ENCODE measurements at regions not wholly inside any gene's neighbourhood (a gene's known extent, or its start where the extent isn't known, plus 50 kb on each side); places are given as distances from the start of the nearest gene placed in this dataset.

DNA sequence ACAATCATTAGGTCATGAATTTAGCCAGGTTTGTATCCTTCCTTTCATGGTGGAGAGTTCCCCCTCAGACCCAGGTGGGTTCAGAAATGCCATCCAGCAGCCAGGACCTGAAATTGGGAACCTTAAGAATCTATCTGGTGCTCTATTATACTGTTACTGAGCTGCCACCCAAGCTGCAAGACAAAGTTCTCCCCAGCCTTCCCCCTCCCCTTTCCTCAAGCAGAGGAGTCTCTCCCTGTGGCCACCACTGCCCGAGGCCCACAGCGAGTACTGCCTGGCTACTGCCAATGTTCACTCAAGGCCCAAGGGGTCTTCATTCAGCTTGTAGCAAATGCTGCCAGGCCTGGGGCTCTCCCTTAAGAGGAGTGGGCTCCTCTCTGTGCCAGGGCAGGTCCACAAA lies 133.8 kb downstream of the TMEM38B start:
- H3K27ac ChIP-seq: no peak overlapping the region
- no peaks in the 10 kb centered on the region for H3K27me3 ChIP-seq
- intact Hi-C loops (cut with DNase I): no loop called here
- no peaks in the 10 kb centered on the region for H3K4me1 ChIP-seq
- 90 to 95% methylated on average over 2 of the region's 2 CpGs for WGBS, 2 donors
- no peak for DNase-seq
- H3K36me3 ChIP-seq: no peaks in the 10 kb centered on the region
- TF ChIP-seq POLR2A (IDR thresholded peaks at IDR 0.05): no peak
- TF ChIP-seq, protein P1, sequence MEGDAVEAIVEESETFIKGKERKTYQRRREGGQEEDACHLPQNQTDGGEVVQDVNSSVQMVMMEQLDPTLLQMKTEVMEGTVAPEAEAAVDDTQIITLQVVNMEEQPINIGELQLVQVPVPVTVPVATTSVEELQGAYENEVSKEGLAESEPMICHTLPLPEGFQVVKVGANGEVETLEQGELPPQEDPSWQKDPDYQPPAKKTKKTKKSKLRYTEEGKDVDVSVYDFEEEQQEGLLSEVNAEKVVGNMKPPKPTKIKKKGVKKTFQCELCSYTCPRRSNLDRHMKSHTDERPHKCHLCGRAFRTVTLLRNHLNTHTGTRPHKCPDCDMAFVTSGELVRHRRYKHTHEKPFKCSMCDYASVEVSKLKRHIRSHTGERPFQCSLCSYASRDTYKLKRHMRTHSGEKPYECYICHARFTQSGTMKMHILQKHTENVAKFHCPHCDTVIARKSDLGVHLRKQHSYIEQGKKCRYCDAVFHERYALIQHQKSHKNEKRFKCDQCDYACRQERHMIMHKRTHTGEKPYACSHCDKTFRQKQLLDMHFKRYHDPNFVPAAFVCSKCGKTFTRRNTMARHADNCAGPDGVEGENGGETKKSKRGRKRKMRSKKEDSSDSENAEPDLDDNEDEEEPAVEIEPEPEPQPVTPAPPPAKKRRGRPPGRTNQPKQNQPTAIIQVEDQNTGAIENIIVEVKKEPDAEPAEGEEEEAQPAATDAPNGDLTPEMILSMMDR (IDR thresholded peaks at IDR 0.05): no peak
- H3K4me3 ChIP-seq (replicated peaks in 1 of 3): no peak overlapping the region
- H3K9me3 ChIP-seq: no peaks in the 10 kb centered on the region

DNA sequence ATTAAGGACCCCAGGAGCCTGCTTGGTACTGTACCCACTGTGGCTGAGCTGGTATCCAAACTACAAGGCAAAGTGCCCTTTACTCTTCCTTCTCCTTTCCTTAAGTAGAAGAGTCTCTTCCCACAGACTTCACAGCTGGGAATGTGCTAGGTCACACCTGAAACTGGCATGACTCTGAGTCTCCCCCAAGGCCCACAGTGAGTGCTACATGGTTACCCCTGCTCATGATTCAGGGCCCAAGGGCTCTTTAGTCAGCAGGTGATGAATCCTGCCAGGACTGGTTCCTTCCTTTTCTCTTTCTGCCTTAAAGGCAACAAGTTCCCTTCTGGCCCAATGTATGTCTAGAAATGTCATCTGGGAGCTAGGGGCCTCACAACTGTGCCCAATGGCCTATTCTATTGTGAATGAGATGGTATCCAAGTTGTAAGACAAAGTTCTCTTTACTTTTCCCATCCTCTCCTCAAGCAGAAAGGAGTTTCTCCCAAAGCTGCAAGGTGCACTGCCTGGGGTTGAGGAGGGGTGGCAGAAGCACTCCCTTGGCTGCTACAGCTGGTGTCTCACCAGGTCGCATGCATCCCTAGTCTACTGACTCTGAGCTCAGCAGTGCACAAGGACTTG lies 134.4 kb downstream of the TMEM38B start:
- Histone ChIP-seq H3K9me3 (no peaks in the 10 kb centered on the region), H3K4me3 (replicated peaks in 1 of 3) (no peak overlapping the region), H3K4me1 (no peaks in the 10 kb centered on the region), H3K36me3 (no peaks in the 10 kb centered on the region), H3K27ac (no peak overlapping the region), H3K27me3 (no peaks in the 10 kb centered on the region)
- DNase-seq: no peak
- WGBS, 2 donors: 20 to 80% methylated on average over 1 of the region's 1 CpG
- TF ChIP-seq POLR2A (IDR thresholded peaks at IDR 0.05): no peak
- TF ChIP-seq, protein P1 (IDR thresholded peaks at IDR 0.05): no peak
- intact Hi-C loops (cut with DNase I): no loop called here

GRCh38 chr9:105830461-105830860 lies 136.1 kb downstream of the TMEM38B start:
- H3K9me3 ChIP-seq: no peaks in the 10 kb centered on the region
- H3K4me1 ChIP-seq: no peaks in the 10 kb centered on the region
- no peak overlapping the region for H3K4me3 ChIP-seq (replicated peaks in 1 of 3)
- WGBS, 2 donors: 89 to 92% methylated on average over 1 of the region's 1 CpG
- no peaks in the 10 kb centered on the region for H3K36me3 ChIP-seq
- intact Hi-C loops (cut with DNase I): no loop called here
- no peak for DNase-seq
- TF ChIP-seq, protein P1 (IDR thresholded peaks at IDR 0.05): no peak
- TF ChIP-seq POLR2A (IDR thresholded peaks at IDR 0.05): no peak
- H3K27me3 ChIP-seq: no peaks in the 10 kb centered on the region
- no peak overlapping the region for H3K27ac ChIP-seq

DNA sequence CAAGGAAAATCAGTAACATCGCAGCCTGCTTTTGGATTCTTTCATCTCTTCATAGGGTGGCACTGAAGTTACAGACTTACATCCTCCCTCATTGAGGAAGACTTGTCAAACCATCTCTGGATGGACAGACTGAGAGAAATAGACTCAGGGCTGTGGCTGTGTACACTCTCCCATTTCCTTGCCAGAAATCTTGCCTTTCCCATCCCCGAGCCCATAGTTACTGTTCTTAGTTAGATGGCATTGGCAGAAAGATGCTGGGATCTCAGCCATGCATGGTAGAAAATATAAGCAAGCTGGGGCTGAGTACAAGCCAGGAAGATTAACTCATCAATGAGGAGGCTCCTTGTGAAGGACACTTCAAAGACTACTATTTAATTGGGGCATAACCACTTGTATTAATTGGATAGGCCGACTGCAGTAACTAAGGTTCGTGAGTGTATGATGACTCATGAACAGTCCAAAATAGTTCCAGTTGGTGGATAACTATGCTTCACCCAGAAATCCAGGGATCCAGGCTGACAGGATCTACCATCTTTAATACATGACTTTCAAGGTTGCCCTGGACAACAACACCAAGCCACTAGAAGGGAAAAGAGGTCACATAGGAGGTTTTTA lies 137.9 kb downstream of the TMEM38B start:
- no peaks in the 10 kb centered on the region for H3K9me3 ChIP-seq
- H3K4me3 ChIP-seq (replicated peaks in 1 of 3): no peak overlapping the region
- no peaks in the 10 kb centered on the region for H3K4me1 ChIP-seq
- H3K36me3 ChIP-seq: no peaks in the 10 kb centered on the region
- no peak overlapping the region for H3K27ac ChIP-seq
- no peak for TF ChIP-seq POLR2A (IDR thresholded peaks at IDR 0.05)
- TF ChIP-seq, protein P1 (IDR thresholded peaks at IDR 0.05): no peak
- no peaks in the 10 kb centered on the region for H3K27me3 ChIP-seq
- intact Hi-C loops (cut with DNase I): no loop called here
- 78 to 83% methylated on average over 4 of the region's 4 CpGs for WGBS, 2 donors
- no peak for DNase-seq

- Histone ChIP-seq H3K27ac (no peak overlapping the region), H3K27me3 (no peaks in the 10 kb centered on the region), H3K4me1 (no peaks in the 10 kb centered on the region), H3K9me3 (no peaks in the 10 kb centered on the region), H3K4me3 (replicated peaks in 1 of 3) (no peak overlapping the region), H3K36me3 (no peaks in the 10 kb centered on the region)
- intact Hi-C loops (cut with DNase I): no loop called here
- TF ChIP-seq POLR2A (IDR thresholded peaks at IDR 0.05): no peak
- TF ChIP-seq, protein P1 (IDR thresholded peaks at IDR 0.05): no peak
- no peak for DNase-seq
- WGBS, 2 donors: 88 to 94% methylated on average over 6 of the region's 6 CpGs
Measured at GRCh38 chr9:105833271-105833975, 139.1 kb downstream of the TMEM38B start.
